HEK293 (cell line): ENCODE measurements at regions not wholly inside any gene's neighbourhood (a gene's known extent, or its start where the extent isn't known, plus 50 kb on each side); places are given as distances from the start of the nearest gene placed in this dataset.
A peak's percentile ranks its signal among the peaks of the same experiment; 100 is the strongest.

Experiments used
- CTCF ChIP-seq: fragments of 450-650 bp; formaldehyde crosslinking; IDR thresholded peaks from 2 replicates; pipeline ENCODE4 v1.5.1; 2016; ENCODE audit warnings: missing biosample characterization, missing genetic modification characterization
- PATZ1 ChIP-seq: fragments of 450-650 bp; formaldehyde crosslinking; IDR thresholded peaks from 2 replicates; pipeline ENCODE4 v1.5.1; 2016; ENCODE audit warnings: missing biosample characterization, missing genetic modification characterization
- ZBTB1 ChIP-seq: fragments of 450-650 bp; formaldehyde crosslinking; IDR thresholded peaks from 2 replicates; pipeline ENCODE4 v1.5.1; 2016; ENCODE audit warnings: missing biosample characterization, missing genetic modification characterization
- ZNF629 ChIP-seq: fragments of 450-650 bp; formaldehyde crosslinking; IDR thresholded peaks from 2 replicates; pipeline ENCODE4 v1.5.1; 2017; ENCODE audit warnings: missing biosample characterization, missing genetic modification characterization
- ZNF670 ChIP-seq: fragments of 450-650 bp; formaldehyde crosslinking; IDR thresholded peaks from 2 replicates; pipeline ENCODE4 v1.5.1; 2016; ENCODE audit warnings: missing biosample characterization, missing genetic modification characterization, low read depth
- ZNF707 ChIP-seq: fragments of 450-650 bp; formaldehyde crosslinking; IDR thresholded peaks from 2 replicates; pipeline ENCODE4 v1.5.1; 2016; ENCODE audit warnings: missing biosample characterization, missing genetic modification characterization
- ZSCAN5A ChIP-seq: fragments of 450-650 bp; formaldehyde crosslinking; IDR thresholded peaks from 2 replicates; pipeline ENCODE4 v1.5.1; 2016; ENCODE audit warnings: missing biosample characterization, missing genetic modification characterization

- TF ChIP-seq CTCF (tag by site-specific recombination) = no peak
- TF ChIP-seq ZNF670 (tag by site-specific recombination) = no peak
- peak; percentile 96 for TF ChIP-seq ZNF629 (tag by site-specific recombination)
- TF ChIP-seq PATZ1 (tag by site-specific recombination) = no peak
- no peak for TF ChIP-seq ZNF707
- TF ChIP-seq ZSCAN5A (tag by site-specific recombination) = no peak
- TF ChIP-seq ZBTB1 (tag by site-specific recombination) = no peak
These were observed 62.4 kb upstream of the P3H2 start for GRCh38 chr3:190183121-190183520.
